GM23338 (cell line): ENCODE measurements at regions not wholly inside any gene's neighbourhood (a gene's known extent, or its start where the extent isn't known, plus 50 kb on each side); places are given as distances from the start of the nearest gene placed in this dataset.

Experiments used
- ATAC-seq: fragments of 200-7000 bp; cut with Tn5 transposase; 3 replicates; pipeline ENCODE4 v1.9.1; 2020
- DNase-seq: peaks from one replicate; pipeline ENCODE4 v3.0.0-alpha.2; 2015; ENCODE audit warnings: low spot score
- H2AFZ ChIP-seq: fragments of 200-600 bp; sonication (generic); 2 replicates; pipeline ENCODE4 v1.8.0; 2016; ENCODE audit warnings: antibody characterized with exemption, mild to moderate bottlenecking, moderate library complexity
- H3F3A ChIP-seq: fragments of 200-600 bp; sonication (generic); replicated peaks from 2 replicates; pipeline ENCODE4 v1.8.0; 2017; ENCODE audit warnings: antibody characterized with exemption, mixed run types, low read depth
- H3K27ac ChIP-seq: fragments of 200-600 bp; sonication (generic); 2 replicates; pipeline ENCODE4 v1.6.1; 2016; ENCODE audit warnings: low read depth
- H3K27me3 ChIP-seq: fragments of 200-600 bp; sonication (generic); 2 replicates; pipeline ENCODE4 v1.8.0; 2016; ENCODE audit warnings: mild to moderate bottlenecking, mixed run types, moderate library complexity; ENCODE audit not compliant: insufficient read depth
- H3K36me3 ChIP-seq: fragments of 200-600 bp; sonication (generic); 2 replicates; pipeline ENCODE4 v1.8.0; 2016; ENCODE audit warnings: mild to moderate bottlenecking; ENCODE audit not compliant: insufficient read depth
- H3K4me1 ChIP-seq: fragments of 200-600 bp; sonication (generic); 2 replicates; pipeline ENCODE4 v1.8.0; 2016; ENCODE audit warnings: mild to moderate bottlenecking, moderate library complexity; ENCODE audit not compliant: insufficient read depth
- H3K4me2 ChIP-seq: fragments of 200-600 bp; sonication (generic); 2 replicates; pipeline ENCODE4 v1.7.1; 2017; ENCODE audit warnings: mixed run types
- H3K4me3 ChIP-seq: fragments of 200-600 bp; sonication (generic); 2 replicates; pipeline ENCODE4 v1.6.1; 2016; ENCODE audit warnings: mixed run types
- H3K79me2 ChIP-seq: fragments of 200-600 bp; sonication (generic); replicated peaks from 2 replicates; pipeline ENCODE4 v1.8.0; 2017; ENCODE audit warnings: mild to moderate bottlenecking; ENCODE audit not compliant: insufficient read depth
- H3K9me2 ChIP-seq: fragments of 200-600 bp; sonication (generic); 2 replicates; pipeline ENCODE4 v1.8.0; 2017; ENCODE audit not compliant: insufficient read depth
- H4K20me1 ChIP-seq: fragments of 200-600 bp; sonication (generic); replicated peaks from 2 replicates; pipeline ENCODE4 v1.8.0; 2017; ENCODE audit warnings: mild to moderate bottlenecking; ENCODE audit not compliant: insufficient read depth
- H3K27ac Mint-ChIP-seq: 2 replicates; pipeline ENCODE4 v1.8.0; 2020; ENCODE audit warnings: inconsistent platforms, mild to moderate bottlenecking, moderate library complexity, mixed read lengths
- H3K27me3 Mint-ChIP-seq: 3 replicates; pipeline ENCODE4 v1.8.0; 2022; ENCODE audit warnings: low read depth, mild to moderate bottlenecking, moderate library complexity, mixed read lengths, inconsistent platforms; ENCODE audit not compliant: insufficient read depth, poor library complexity
- H3K36me3 Mint-ChIP-seq: 3 replicates; pipeline ENCODE4 v1.8.0; 2021; ENCODE audit warnings: low read depth, mild to moderate bottlenecking, inconsistent platforms, moderate library complexity, mixed read lengths
- H3K4me1 Mint-ChIP-seq: 3 replicates; pipeline ENCODE4 v1.8.0; 2020; ENCODE audit warnings: mild to moderate bottlenecking, inconsistent platforms, mixed read lengths
- H3K4me3 Mint-ChIP-seq: 3 replicates; pipeline ENCODE4 v1.8.0; 2021; ENCODE audit warnings: moderate library complexity, mild to moderate bottlenecking, inconsistent platforms, mixed read lengths
- H3K9me3 Mint-ChIP-seq: 3 replicates; pipeline ENCODE4 v1.8.0; 2020; ENCODE audit warnings: moderate library complexity, mild to moderate bottlenecking, inconsistent platforms, mixed read lengths
- CREB1 ChIP-seq: fragments of 250-450 bp; sonication (Bioruptor Pico); IDR thresholded peaks from 2 replicates; pipeline ENCODE4 v1.5.0; 2020; ENCODE audit warnings: low read depth, mild to moderate bottlenecking, moderate library complexity
- CTCF ChIP-seq, 2 experiments: fragments of 200-600 bp in 1 of 2; sonication (generic) in 1 of 2; conservative IDR thresholded peaks; 2 replicates each; pipeline versions ENCODE4 v1.5.1 to v1.6.1; 2016 to 2017; ENCODE audit warnings: antibody characterized with exemption in 2 of 2, low read depth in 2 of 2, mild to moderate bottlenecking in 2 of 2, moderate library complexity in 1 of 2
- ETS1 ChIP-seq: IDR thresholded peaks from 2 replicates; pipeline ENCODE4 v1.6.1; 2016; ENCODE audit warnings: antibody characterized with exemption
- EZH2 ChIP-seq: fragments of 200-600 bp; sonication (generic); IDR thresholded peaks from one replicate; pipeline ENCODE4 v1.8.0; 2017; ENCODE audit warnings: antibody characterized with exemption, mild to moderate bottlenecking, low read depth; ENCODE audit not compliant: unreplicated experiment
- EZH2phosphoT487 ChIP-seq: fragments of 200-600 bp; sonication (generic); IDR thresholded peaks from one replicate; pipeline ENCODE4 v1.8.1; 2018; ENCODE audit warnings: antibody characterized with exemption; ENCODE audit not compliant: unreplicated experiment
- JUNB ChIP-seq: IDR thresholded peaks from one replicate; pipeline ENCODE4 v1.6.1; 2016; ENCODE audit warnings: antibody characterized with exemption; ENCODE audit not compliant: unreplicated experiment
- NANOG ChIP-seq: IDR thresholded peaks from 2 replicates; pipeline ENCODE4 v1.6.1; 2016; ENCODE audit warnings: antibody characterized with exemption, borderline replicate concordance
- POLR2AphosphoS5 ChIP-seq: IDR thresholded peaks from 2 replicates; pipeline ENCODE4 v1.6.1; 2016; ENCODE audit warnings: antibody characterized with exemption, low read depth
- REST ChIP-seq: IDR thresholded peaks from one replicate; pipeline ENCODE4 v1.6.1; 2018; ENCODE audit warnings: antibody characterized with exemption; ENCODE audit not compliant: unreplicated experiment
- STAT1 ChIP-seq: IDR thresholded peaks from one replicate; pipeline ENCODE4 v1.6.1; 2016; ENCODE audit warnings: antibody characterized with exemption; ENCODE audit not compliant: unreplicated experiment
- ZNF114 ChIP-seq: fragments of 250-450 bp; sonication (Bioruptor Pico); IDR thresholded peaks from 2 replicates; pipeline ENCODE4 v1.5.0; 2020; ENCODE audit warnings: mild to moderate bottlenecking, moderate library complexity
- ZNF331 ChIP-seq: fragments of 250-450 bp; sonication (Bioruptor Pico); IDR thresholded peaks from 2 replicates; pipeline ENCODE4 v1.5.0; 2020; ENCODE audit warnings: low read depth, mild to moderate bottlenecking, moderate library complexity
- ZNF462 ChIP-seq: fragments of 250-450 bp; sonication (Bioruptor Pico); IDR thresholded peaks from 2 replicates; pipeline ENCODE4 v1.5.0; 2020; ENCODE audit warnings: mild to moderate bottlenecking, moderate library complexity

GRCh38 chr5:6145616-6146237, 232.6 kb downstream of the MED10 start:
- Histone ChIP-seq H3K27me3 (no peaks in the 10 kb centered on the region), H3K79me2 (no peaks in the 10 kb centered on the region), H3K4me3 (no peak overlapping the region), H3K9me2 (no peaks in the 10 kb centered on the region), H3K4me2 (no peak overlapping the region), H3K27ac (no peak overlapping the region), H3F3A (no peaks in the 10 kb centered on the region), H2AFZ (no peak overlapping the region), H3K36me3 (no peaks in the 10 kb centered on the region), H4K20me1 (no peaks in the 10 kb centered on the region), H3K4me1 (0 out of 2 replicates have a peak, but pooled peaks cover 3% of the 10 kb centered on the region)
- H3K4me1 Mint-ChIP-seq: peaks cover 8% of the 10 kb centered on the region
- no peak for ATAC-seq
- no peaks in the 10 kb centered on the region for H3K27me3 Mint-ChIP-seq
- TF ChIP-seq JUNB (no peak), NANOG (no peak), POLR2AphosphoS5 (no peak), ZNF114 (CRISPR knock-in tag) (no peak), ZNF331 (no peak), ETS1 (no peak), CREB1 (CRISPR knock-in tag) (no peak), CTCF (conservative IDR thresholded peaks at IDR 0.05; ENCODE audit: low read depth in 2 of 2) (no peak), REST (no peak), EZH2phosphoT487 (no peak), STAT1 (no peak), ZNF462 (CRISPR knock-in tag) (no peak), EZH2 (no peak)
- peaks cover 3% of the 10 kb centered on the region; the same call in 1 of the 3 replicates for H3K9me3 Mint-ChIP-seq
- H3K27ac Mint-ChIP-seq: no peak overlapping the region
- no peak overlapping the region for H3K4me3 Mint-ChIP-seq
- no peak for DNase-seq
- H3K36me3 Mint-ChIP-seq: no peaks in the 10 kb centered on the region
